ENCODE measurements at regions not wholly inside any gene's neighbourhood (a gene's known extent, or its start where the extent isn't known, plus 50 kb on each side); places are given as distances from the start of the nearest gene placed in this dataset.

DNA sequence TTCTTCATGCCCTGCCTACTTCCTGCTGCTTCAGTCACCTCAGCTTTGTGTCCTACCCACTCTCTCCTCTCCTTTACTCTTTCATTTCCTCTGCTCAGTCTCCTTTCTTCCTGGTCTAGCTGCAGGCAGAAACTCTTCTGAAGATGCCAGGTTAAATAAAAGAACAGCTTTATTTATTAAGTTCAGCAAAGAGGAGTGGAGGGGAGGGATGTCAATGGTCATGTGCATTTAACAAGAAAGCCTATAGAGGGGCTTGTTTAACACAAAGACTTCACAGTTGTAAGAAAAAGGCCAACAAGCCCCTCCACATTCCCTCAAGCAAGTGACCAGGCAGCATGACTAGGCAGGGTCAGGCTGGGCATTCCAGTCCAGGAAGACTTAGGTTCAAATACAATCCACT is 609.2 kb downstream of the INSC start:
- no peaks in the 10 kb centered on the region for H3K4me1 ChIP-seq (ENCODE audit: insufficient read depth, low read length)
- POLR2A ChIA-PET = no interaction called here
- no peak overlapping the region for H3K9ac ChIP-seq (ENCODE audit: insufficient read depth, low read depth, low read length)
- no peaks in the 10 kb centered on the region for H4K20me1 ChIP-seq (ENCODE audit: insufficient read depth, low read length)
- TF ChIP-seq, protein P1, sequence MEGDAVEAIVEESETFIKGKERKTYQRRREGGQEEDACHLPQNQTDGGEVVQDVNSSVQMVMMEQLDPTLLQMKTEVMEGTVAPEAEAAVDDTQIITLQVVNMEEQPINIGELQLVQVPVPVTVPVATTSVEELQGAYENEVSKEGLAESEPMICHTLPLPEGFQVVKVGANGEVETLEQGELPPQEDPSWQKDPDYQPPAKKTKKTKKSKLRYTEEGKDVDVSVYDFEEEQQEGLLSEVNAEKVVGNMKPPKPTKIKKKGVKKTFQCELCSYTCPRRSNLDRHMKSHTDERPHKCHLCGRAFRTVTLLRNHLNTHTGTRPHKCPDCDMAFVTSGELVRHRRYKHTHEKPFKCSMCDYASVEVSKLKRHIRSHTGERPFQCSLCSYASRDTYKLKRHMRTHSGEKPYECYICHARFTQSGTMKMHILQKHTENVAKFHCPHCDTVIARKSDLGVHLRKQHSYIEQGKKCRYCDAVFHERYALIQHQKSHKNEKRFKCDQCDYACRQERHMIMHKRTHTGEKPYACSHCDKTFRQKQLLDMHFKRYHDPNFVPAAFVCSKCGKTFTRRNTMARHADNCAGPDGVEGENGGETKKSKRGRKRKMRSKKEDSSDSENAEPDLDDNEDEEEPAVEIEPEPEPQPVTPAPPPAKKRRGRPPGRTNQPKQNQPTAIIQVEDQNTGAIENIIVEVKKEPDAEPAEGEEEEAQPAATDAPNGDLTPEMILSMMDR (CRISPR knock-in tag; IDR thresholded peaks at IDR 0.05) = no peak
- TF ChIP-seq FIP1L1 (IDR thresholded peaks at IDR 0.05; ENCODE audit: borderline replicate concordance, insufficient read depth, low read depth, low read length) (no peak), ZNF354B (CRISPR knock-in tag; IDR thresholded peaks at IDR 0.05) (no peak), MBD4 (IDR thresholded peaks at IDR 0.05; ENCODE audit: borderline replicate concordance, low read length) (no peak), ZNF781 (CRISPR knock-in tag; IDR thresholded peaks at IDR 0.05; ENCODE audit: borderline replicate concordance, not compliant biosample characterization) (no peak), MEF2D (CRISPR knock-in tag; IDR thresholded peaks at IDR 0.05) (no peak), ZNF558 (CRISPR knock-in tag; IDR thresholded peaks at IDR 0.05; ENCODE audit: borderline replicate concordance) (no peak), FOXA1 (IDR thresholded peaks at IDR 0.05) (no peak), FOXA1 (CRISPR knock-in tag; IDR thresholded peaks at IDR 0.05) (no peak)
- TF ChIP-seq, protein P2, sequence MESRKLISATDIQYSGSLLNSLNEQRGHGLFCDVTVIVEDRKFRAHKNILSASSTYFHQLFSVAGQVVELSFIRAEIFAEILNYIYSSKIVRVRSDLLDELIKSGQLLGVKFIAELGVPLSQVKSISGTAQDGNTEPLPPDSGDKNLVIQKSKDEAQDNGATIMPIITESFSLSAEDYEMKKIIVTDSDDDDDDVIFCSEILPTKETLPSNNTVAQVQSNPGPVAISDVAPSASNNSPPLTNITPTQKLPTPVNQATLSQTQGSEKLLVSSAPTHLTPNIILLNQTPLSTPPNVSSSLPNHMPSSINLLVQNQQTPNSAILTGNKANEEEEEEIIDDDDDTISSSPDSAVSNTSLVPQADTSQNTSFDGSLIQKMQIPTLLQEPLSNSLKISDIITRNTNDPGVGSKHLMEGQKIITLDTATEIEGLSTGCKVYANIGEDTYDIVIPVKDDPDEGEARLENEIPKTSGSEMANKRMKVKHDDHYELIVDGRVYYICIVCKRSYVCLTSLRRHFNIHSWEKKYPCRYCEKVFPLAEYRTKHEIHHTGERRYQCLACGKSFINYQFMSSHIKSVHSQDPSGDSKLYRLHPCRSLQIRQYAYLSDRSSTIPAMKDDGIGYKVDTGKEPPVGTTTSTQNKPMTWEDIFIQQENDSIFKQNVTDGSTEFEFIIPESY (CRISPR knock-in tag; IDR thresholded peaks at IDR 0.05) = no peak
- intact Hi-C loops (cut with micrococcal nuclease; ENCODE audit: unreplicated experiment) = no loop called here
- no peaks in the 10 kb centered on the region for H3K79me2 ChIP-seq (ENCODE audit: insufficient read depth, low read length)
- no peaks in the 10 kb centered on the region for H3K36me3 ChIP-seq (replicated peaks in 1 of 2; ENCODE audit: control insufficient read depth in 1 of 2, insufficient read depth in 2 of 2, low read length in 2 of 2)
- H3K4me2 ChIP-seq (ENCODE audit: low read depth, low read length) = no peak overlapping the region
- no peaks in the 10 kb centered on the region for H3K9me3 ChIP-seq (ENCODE audit: low read length)
- H3K27ac ChIP-seq (ENCODE audit: extremely low read length, insufficient read depth, low read length) = no peak overlapping the region
- ATAC-seq (no peak), FAIRE-seq (no peak), DNase-seq (ENCODE audit: low spot score) (no peak)
- in situ Hi-C loops (cut with HindIII; ENCODE audit: extremely low pct_ligation_motif_present, low pct_unique_long_range_greater_than_20kb) = no loop called here
- no peak overlapping the region for H2AFZ ChIP-seq (ENCODE audit: low read length)
- no peaks in the 10 kb centered on the region for H3K27me3 ChIP-seq (ENCODE audit: control insufficient read depth in 1 of 2, insufficient read depth in 2 of 2, low read length in 2 of 2)
- BruUV-seq (replicated peaks) = no TSS peak
- CTCF ChIA-PET (ENCODE audit: low intra/inter-chr PET ratio, low total read pairs) = no interaction called here
- no peak overlapping the region for H3K4me3 ChIP-seq (replicated peaks in 1 of 3; ENCODE audit: insufficient read depth in 1 of 3, low read depth in 2 of 3, low read length in 3 of 3)
